Activated naive CD4-positive, alpha-beta T cell treated with anti-CD3 and anti-CD28 coated beads, Interleukin-2, amount 50 U/mL, for 16 hours (primary cell): ENCODE measurements at regions not wholly inside any gene's neighbourhood (a gene's known extent, or its start where the extent isn't known, plus 50 kb on each side); places are given as distances from the start of the nearest gene placed in this dataset.

Experiments used
- DNase-seq: peaks from one replicate; pipeline ENCODE4 v3.0.0-alpha.2; 2020

GRCh38 chr14:38127356-38127755 is 80.3 kb upstream of the SSTR1 start:
- no peak for DNase-seq

GRCh38 chr14:38127784-38128183 is 79.9 kb upstream of the SSTR1 start:
- DNase-seq: no peak

GRCh38 chr14:38128640-38129039 is 79.1 kb upstream of the SSTR1 start:
- no peak for DNase-seq

GRCh38 chr14:38129192-38129591 is 78.5 kb upstream of the SSTR1 start:
- DNase-seq: no peak

- peak; percentile 46 for DNase-seq
Measured at GRCh38 chr14:38129705-38130104, 78.0 kb upstream of the SSTR1 start.

GRCh38 chr14:38134416-38135030 is 73.2 kb upstream of the SSTR1 start:
- DNase-seq: no peak

GRCh38 chr14:38135106-38135867 is 72.4 kb upstream of the SSTR1 start:
- no peak for DNase-seq

GRCh38 chr14:38137005-38137404 is 70.7 kb upstream of the SSTR1 start:
- no peak for DNase-seq

- DNase-seq: no peak
Measured at GRCh38 chr14:38138473-38139138, 69.1 kb upstream of the SSTR1 start.

- no peak for DNase-seq
Measured at GRCh38 chr14:38139926-38140325, 67.8 kb upstream of the SSTR1 start.

GRCh38 chr14:38143170-38143569 is 64.5 kb upstream of the SSTR1 start:
- no peak for DNase-seq

- DNase-seq: no peak
Measured at GRCh38 chr14:38143659-38144505, 63.8 kb upstream of the SSTR1 start.

- DNase-seq: no peak
Measured at GRCh38 chr14:38145142-38145541, 62.6 kb upstream of the SSTR1 start.

- DNase-seq: no peak
Measured at GRCh38 chr14:38150075-38150474, 57.6 kb upstream of the SSTR1 start.
